Astrocyte of the spinal cord (primary cell): ENCODE measurements at regions not wholly inside any gene's neighbourhood (a gene's known extent, or its start where the extent isn't known, plus 50 kb on each side); places are given as distances from the start of the nearest gene placed in this dataset.
A peak's percentile ranks its signal among the peaks of the same experiment; 100 is the strongest.

Source experiments
- DNase-seq: peaks from one replicate; pipeline ENCODE4 v3.0.0; 2011; ENCODE audit warnings: low read depth, low spot score
- H3K4me3 ChIP-seq: 2 replicates; pipeline ENCODE4 v1.5.1; 2011; ENCODE audit warnings: low read depth, mild to moderate bottlenecking, low read length, moderate library complexity
- in situ Hi-C: cut with HindIII; loops from 2 replicates; pipeline ENCODE4 v1.10.0; 2017; ENCODE audit warnings: low sequenced_read_pairs
- TF ChIP-seq, protein P1 (sequence below): IDR thresholded peaks from 2 replicates; pipeline ENCODE4 v1.5.1; 2012; ENCODE audit warnings: low read depth, mild to moderate bottlenecking, low read length, inconsistent platforms

DNA sequence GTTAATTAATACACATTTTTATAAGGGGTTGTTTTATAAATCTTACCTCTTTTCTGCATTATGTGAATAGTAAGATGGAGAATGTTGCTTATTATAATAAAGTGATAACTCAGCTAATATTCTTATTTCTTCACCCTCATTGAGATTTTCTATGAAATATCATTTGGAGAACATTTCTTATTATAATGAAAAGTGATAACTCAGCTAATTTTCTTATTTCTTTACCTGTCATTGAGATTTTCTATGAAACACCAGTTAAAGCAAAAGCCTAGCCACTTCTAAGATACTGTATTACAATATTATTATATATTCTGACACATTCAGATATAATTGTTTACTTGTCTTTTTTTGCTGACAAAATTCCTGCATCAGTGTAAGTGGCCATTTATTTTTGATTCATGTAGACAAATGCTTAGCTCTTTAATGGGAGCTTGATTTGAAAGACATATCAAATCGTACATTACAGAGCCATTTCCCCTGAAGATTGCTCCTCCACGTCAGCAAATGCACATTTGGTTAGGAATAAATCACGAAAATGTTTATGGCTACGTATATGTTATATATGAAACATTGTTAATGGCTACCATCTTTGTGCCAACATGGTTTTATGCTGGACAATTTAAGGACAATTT, 427.5 kb downstream of the CHL1 start:
- in situ Hi-C loops, result no loop called here
- TF ChIP-seq, protein P1, sequence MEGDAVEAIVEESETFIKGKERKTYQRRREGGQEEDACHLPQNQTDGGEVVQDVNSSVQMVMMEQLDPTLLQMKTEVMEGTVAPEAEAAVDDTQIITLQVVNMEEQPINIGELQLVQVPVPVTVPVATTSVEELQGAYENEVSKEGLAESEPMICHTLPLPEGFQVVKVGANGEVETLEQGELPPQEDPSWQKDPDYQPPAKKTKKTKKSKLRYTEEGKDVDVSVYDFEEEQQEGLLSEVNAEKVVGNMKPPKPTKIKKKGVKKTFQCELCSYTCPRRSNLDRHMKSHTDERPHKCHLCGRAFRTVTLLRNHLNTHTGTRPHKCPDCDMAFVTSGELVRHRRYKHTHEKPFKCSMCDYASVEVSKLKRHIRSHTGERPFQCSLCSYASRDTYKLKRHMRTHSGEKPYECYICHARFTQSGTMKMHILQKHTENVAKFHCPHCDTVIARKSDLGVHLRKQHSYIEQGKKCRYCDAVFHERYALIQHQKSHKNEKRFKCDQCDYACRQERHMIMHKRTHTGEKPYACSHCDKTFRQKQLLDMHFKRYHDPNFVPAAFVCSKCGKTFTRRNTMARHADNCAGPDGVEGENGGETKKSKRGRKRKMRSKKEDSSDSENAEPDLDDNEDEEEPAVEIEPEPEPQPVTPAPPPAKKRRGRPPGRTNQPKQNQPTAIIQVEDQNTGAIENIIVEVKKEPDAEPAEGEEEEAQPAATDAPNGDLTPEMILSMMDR, result no peak

DNA sequence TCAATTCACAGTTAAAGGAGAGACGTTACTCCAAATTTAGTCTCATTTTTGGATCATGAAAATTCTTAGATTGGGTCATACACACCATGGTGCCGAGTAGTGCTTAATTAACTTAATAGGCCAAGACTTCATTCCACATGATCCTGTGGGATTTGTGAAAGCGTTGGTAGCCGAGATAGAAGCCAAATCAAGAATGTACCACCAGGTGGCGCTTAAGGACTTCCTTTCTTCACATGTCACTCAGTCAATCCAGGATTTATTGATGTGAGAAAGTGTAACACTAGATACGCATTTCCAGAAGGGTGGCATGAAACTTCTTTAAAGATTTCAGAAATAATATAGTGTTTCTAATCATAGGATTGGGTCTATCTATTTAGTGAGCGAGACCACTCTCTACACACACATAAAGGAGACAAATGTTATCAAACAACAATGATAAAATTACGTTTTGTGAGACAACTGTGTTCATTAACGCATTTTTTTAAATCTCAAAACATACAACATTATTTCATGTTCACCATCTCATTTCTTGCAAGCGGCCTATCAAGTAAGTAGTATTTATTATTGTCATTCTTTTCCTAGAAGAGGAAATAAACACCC, 436.1 kb downstream of the CHL1 start:
- in situ Hi-C loops, result no loop called here
- no peak overlapping the region for H3K4me3 ChIP-seq
- DNase-seq, result peak; percentile 44
- TF ChIP-seq, protein P1, result peak; percentile 70

More for the DNA sequence above, 427.5 kb downstream of the CHL1 start:
- no peak overlapping the region for H3K4me3 ChIP-seq
- no peak for DNase-seq

DNA sequence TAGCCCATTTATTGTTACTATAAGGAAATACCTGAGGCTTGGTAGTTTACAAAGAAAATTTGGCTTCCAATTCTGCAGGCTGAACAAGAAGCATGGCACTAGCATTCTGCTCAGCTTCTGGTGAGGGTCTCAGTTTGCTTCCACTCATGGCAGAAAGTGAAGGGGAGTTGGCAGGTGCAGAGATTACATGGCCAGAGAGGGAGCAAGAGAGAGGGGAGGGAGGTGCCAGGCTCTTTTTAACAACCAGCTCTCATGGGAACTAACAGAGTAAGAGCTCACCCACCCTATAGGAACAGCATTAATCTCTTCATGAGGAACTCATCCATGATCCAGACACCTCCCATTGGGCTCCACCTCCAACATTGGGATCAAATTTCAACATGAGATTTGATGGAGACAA, 437.9 kb downstream of the CHL1 start:
- TF ChIP-seq, protein P1, result no peak
- no peak for DNase-seq
- in situ Hi-C loops, result no loop called here
- no peak overlapping the region for H3K4me3 ChIP-seq

DNA sequence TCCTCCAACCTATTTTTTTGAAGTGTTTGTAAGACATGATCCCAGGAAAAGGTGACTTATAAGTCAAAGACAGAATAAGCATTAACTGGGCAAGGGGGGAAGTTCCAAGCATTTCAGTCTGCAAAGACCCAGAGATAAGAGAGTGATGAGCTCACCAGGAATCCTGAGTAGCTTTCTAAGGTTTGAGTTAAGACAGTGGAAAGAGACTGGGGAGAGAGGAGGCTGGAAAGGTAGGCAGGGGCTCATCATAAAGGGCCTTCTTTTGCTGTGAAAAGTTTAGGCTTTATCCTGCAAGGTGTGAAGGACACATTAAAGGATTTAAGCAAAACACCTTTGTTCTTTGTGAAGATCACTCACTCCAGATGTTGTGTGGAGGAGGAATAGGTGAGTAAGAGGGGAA, 438.8 kb downstream of the CHL1 start:
- no peak overlapping the region for H3K4me3 ChIP-seq
- TF ChIP-seq, protein P1, result no peak
- DNase-seq, result no peak
- in situ Hi-C loops, result no loop called here

DNA sequence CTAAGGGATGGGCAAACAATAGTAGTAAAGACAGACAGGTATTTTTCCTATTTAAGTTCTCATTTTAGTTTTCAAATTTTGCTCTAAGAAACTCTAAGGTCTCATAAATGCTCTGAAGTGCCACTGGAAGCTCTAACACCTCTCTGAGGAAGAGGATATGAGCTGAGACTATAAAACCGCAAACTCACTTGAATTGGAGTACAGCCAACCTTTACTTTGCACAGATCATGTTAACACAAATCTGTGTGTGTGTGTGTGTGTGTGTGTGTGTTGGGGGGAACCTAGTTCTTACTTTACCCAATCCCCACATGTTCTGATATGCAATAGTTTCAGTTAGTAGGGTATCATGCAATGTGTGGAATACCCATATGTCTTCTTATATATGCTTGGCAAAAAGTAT, 446.8 kb downstream of the CHL1 start:
- DNase-seq, result no peak
- no peak overlapping the region for H3K4me3 ChIP-seq
- TF ChIP-seq, protein P1, result no peak
- in situ Hi-C loops, result no loop called here

DNA sequence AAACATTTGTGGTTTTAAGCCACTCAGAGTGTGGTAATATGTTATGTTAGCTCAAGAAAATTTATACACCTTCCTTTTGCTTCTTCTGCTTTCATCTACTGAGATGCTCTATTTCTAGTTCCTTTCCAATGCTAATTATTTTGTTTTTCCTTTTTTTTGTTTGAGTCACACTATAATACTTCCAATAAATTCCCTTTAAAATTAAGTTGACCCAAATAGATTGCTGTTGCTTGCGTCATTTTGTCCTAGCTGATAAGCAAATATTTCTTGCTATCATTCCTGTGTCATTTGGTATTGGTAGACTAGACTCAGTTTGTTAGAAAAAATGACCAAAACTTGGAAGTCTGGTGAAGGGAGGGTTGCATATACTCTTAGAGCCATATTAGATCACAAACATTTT, 437.0 kb upstream of the CNTN6 start:
- in situ Hi-C loops, result no loop called here
- DNase-seq, result no peak
- TF ChIP-seq, protein P1, result no peak
- no peak overlapping the region for H3K4me3 ChIP-seq
